ENCODE measurements at regions not wholly inside any gene's neighbourhood (a gene's known extent, or its start where the extent isn't known, plus 50 kb on each side); places are given as distances from the start of the nearest gene placed in this dataset.
A peak's percentile ranks its signal among the peaks of the same experiment; 100 is the strongest.
"Not testable (repeated sequence)": the region's sequence is repeated elsewhere in the genome, so short reads cannot be mapped to it uniquely, and the experiment has no call there.

- no peak for DNase-seq
These were observed 256.9 kb downstream of the MDFIC start for GRCh38 chr7:115178835-115179234.

GRCh38 chr7:115177823-115178222, 255.9 kb downstream of the MDFIC start:
- DNase-seq, result no peak

- no peak for DNase-seq
These were observed 255.2 kb downstream of the MDFIC start for GRCh38 chr7:115177103-115177502.

GRCh38 chr7:115172397-115172796, 250.5 kb downstream of the MDFIC start:
- DNase-seq, result not testable (repeated sequence)

GRCh38 chr7:115153769-115154477, 232.0 kb downstream of the MDFIC start:
- no peak for DNase-seq

GRCh38 chr7:115153176-115153575, 231.3 kb downstream of the MDFIC start:
- no peak for DNase-seq

- DNase-seq, result no peak
These were observed 224.3 kb downstream of the MDFIC start for GRCh38 chr7:115146148-115146547.

GRCh38 chr7:115145512-115145911, 223.6 kb downstream of the MDFIC start:
- peak; percentile 14 for DNase-seq

GRCh38 chr7:115137816-115138215, 215.9 kb downstream of the MDFIC start:
- no peak for DNase-seq

GRCh38 chr7:115136796-115137443, 215.0 kb downstream of the MDFIC start:
- DNase-seq, result no peak

- peak; percentile 40 for DNase-seq
These were observed 214.0 kb downstream of the MDFIC start for GRCh38 chr7:115135769-115136410.

GRCh38 chr7:115135146-115135545, 213.3 kb downstream of the MDFIC start:
- DNase-seq, result peak; percentile 44

GRCh38 chr7:115133248-115133647, 211.4 kb downstream of the MDFIC start:
- DNase-seq, result no peak

GRCh38 chr7:115132096-115132495, 210.2 kb downstream of the MDFIC start:
- DNase-seq, result peak; percentile 6

GRCh38 chr7:115128154-115128553, 206.3 kb downstream of the MDFIC start:
- DNase-seq, result no peak

GRCh38 chr7:115127399-115128021, 205.6 kb downstream of the MDFIC start:
- DNase-seq, result peak; percentile 46

- no peak for DNase-seq
These were observed 203.9 kb downstream of the MDFIC start for GRCh38 chr7:115125750-115126149.

GRCh38 chr7:115125312-115125711, 203.4 kb downstream of the MDFIC start:
- no peak for DNase-seq

- DNase-seq, result peak; percentile 31
These were observed 202.6 kb downstream of the MDFIC start for GRCh38 chr7:115124409-115124939.

- no peak for DNase-seq
These were observed 201.5 kb downstream of the MDFIC start for GRCh38 chr7:115123441-115123840.

GRCh38 chr7:115122388-115122787, 200.5 kb downstream of the MDFIC start:
- DNase-seq, result no peak

GRCh38 chr7:115117748-115118147, 195.9 kb downstream of the MDFIC start:
- DNase-seq, result no peak

Data from hematopoietic multipotent progenitor cell treated with erythropoietin and hydrocortisone succinate and interleukin-3 and kit ligand, for 4 days (in vitro differentiated cells).